Neutrophil (primary cell): ENCODE measurements at regions not wholly inside any gene's neighbourhood (a gene's known extent, or its start where the extent isn't known, plus 50 kb on each side); places are given as distances from the start of the nearest gene placed in this dataset.
"Not testable (repeated sequence)": the region's sequence is repeated elsewhere in the genome, so short reads cannot be mapped to it uniquely, and the experiment has no call there.

Experiments used
- H3K27ac ChIP-seq: fragments of 200-600 bp; sonication (generic); 2 replicates; pipeline ENCODE4 v1.5.1; 2016; ENCODE audit warnings: mild to moderate bottlenecking, moderate library complexity
- H3K27me3 ChIP-seq: fragments of 200-600 bp; sonication (generic); 2 replicates; pipeline ENCODE4 v1.6.0; 2016; ENCODE audit warnings: mild to moderate bottlenecking
- H3K36me3 ChIP-seq: fragments of 200-600 bp; sonication (generic); 2 replicates; pipeline ENCODE4 v1.5.1; 2017
- H3K4me1 ChIP-seq, 2 experiments: fragments of 200-600 bp in 1 of 2; sonication (generic) in 1 of 2; 1 replicate in 1 of 2; 2 replicates in 1 of 2; pipeline versions ENCODE4 v1.5.1 to v1.6.1; 2013 to 2016; ENCODE audit warnings: low read depth in 1 of 2, low read length in 1 of 2, mild to moderate bottlenecking in 1 of 2, moderate library complexity in 1 of 2; ENCODE audit not compliant: control insufficient read depth in 1 of 2, insufficient read depth in 1 of 2
- H3K4me3 ChIP-seq, 2 experiments: fragments of 200-600 bp in 1 of 2; sonication (generic) in 1 of 2; 1 replicate in 1 of 2; 2 replicates in 1 of 2; pipeline ENCODE4 v1.5.1; 2013 to 2016; ENCODE audit warnings: low read depth in 1 of 2, low read length in 1 of 2, mild to moderate bottlenecking in 1 of 2, moderate library complexity in 1 of 2
- H3K9me3 ChIP-seq: fragments of 200-600 bp; sonication (generic); 2 replicates; pipeline ENCODE4 v1.5.1; 2016
- TF ChIP-seq, protein P1 (sequence below): fragments of 200-600 bp; sonication (generic); IDR thresholded peaks from 2 replicates; pipeline ENCODE4 v1.5.1; 2016; ENCODE audit warnings: antibody characterized with exemption

DNA sequence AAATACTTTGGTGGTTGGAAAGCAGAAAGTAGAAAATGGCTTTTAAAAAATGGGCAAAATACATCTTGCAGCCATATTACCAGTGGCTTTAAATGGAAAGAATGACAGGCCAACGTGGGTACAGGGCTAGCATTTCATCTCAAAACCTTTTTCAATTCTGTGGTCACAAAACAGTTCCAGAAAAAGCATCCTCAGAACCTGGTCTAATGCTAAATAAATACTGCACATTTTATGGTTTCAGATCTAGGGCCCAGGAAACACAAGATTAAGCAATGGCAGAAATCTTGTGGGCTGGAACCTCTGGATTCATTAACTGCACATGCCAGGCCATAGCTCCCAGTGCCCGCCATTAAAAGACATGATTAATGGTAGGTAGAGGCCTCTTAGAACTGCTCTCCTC lies 470.2 kb upstream of the RASGRP1 start:
- Histone ChIP-seq H3K27me3 (no peaks in the 10 kb centered on the region), H3K9me3 (no peaks in the 10 kb centered on the region), H3K27ac (no peak overlapping the region), H3K4me3 (no peak overlapping the region), H3K36me3 (no peaks in the 10 kb centered on the region), H3K4me1 (no peaks in the 10 kb centered on the region)
- TF ChIP-seq, protein P1, sequence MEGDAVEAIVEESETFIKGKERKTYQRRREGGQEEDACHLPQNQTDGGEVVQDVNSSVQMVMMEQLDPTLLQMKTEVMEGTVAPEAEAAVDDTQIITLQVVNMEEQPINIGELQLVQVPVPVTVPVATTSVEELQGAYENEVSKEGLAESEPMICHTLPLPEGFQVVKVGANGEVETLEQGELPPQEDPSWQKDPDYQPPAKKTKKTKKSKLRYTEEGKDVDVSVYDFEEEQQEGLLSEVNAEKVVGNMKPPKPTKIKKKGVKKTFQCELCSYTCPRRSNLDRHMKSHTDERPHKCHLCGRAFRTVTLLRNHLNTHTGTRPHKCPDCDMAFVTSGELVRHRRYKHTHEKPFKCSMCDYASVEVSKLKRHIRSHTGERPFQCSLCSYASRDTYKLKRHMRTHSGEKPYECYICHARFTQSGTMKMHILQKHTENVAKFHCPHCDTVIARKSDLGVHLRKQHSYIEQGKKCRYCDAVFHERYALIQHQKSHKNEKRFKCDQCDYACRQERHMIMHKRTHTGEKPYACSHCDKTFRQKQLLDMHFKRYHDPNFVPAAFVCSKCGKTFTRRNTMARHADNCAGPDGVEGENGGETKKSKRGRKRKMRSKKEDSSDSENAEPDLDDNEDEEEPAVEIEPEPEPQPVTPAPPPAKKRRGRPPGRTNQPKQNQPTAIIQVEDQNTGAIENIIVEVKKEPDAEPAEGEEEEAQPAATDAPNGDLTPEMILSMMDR: no peak

DNA sequence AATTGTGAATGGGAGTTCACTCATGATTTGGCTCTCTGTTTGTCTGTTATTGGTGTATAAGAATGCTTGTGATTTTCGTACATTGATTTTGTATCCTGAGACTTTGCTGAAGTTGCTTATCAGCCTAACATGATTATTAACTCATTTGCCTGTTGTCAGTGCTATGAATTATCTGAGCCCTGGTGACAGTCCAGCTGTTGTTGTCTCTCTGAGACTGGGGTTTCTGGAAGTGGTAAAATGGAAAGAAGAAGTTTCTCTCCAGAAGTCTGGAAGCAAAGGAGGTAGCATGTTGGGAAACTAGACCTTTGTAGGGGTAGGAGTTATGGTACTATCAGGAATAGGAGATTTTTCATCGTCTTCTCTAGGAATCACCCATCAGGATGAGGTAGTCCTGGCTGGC lies 473.0 kb upstream of the RASGRP1 start:
- H3K27ac ChIP-seq, H3K27me3 ChIP-seq, H3K36me3 ChIP-seq, H3K4me1 ChIP-seq, H3K4me3 ChIP-seq, H3K9me3 ChIP-seq: not testable (repeated sequence)

GRCh38 chr15:39040861-39041260 lies 476.2 kb upstream of the RASGRP1 start:
- TF ChIP-seq, protein P1: no peak
- H3K27me3 ChIP-seq: no peaks in the 10 kb centered on the region

GRCh38 chr15:39041979-39042495 lies 477.4 kb upstream of the RASGRP1 start:
- Histone ChIP-seq H3K27ac (no peak overlapping the region), H3K9me3 (no peaks in the 10 kb centered on the region), H3K27me3 (no peaks in the 10 kb centered on the region), H3K4me3 (no peak overlapping the region), H3K36me3 (no peaks in the 10 kb centered on the region), H3K4me1 (no peaks in the 10 kb centered on the region)
- TF ChIP-seq, protein P1: no peak

More at GRCh38 chr15:39040861-39041260, 476.2 kb upstream of the RASGRP1 start:
- H3K36me3 ChIP-seq: no peaks in the 10 kb centered on the region
- H3K9me3 ChIP-seq: no peaks in the 10 kb centered on the region
- H3K4me1 ChIP-seq: no peaks in the 10 kb centered on the region
- no peak overlapping the region for H3K27ac ChIP-seq
- no peak overlapping the region for H3K4me3 ChIP-seq

- Histone ChIP-seq H3K4me3 (no peak overlapping the region), H3K36me3 (no peaks in the 10 kb centered on the region), H3K9me3 (no peaks in the 10 kb centered on the region), H3K27ac (no peak overlapping the region), H3K4me1 (no peaks in the 10 kb centered on the region), H3K27me3 (no peaks in the 10 kb centered on the region)
- TF ChIP-seq, protein P1: no peak
Measured at GRCh38 chr15:39051626-39052322, 487.2 kb upstream of the RASGRP1 start.

DNA sequence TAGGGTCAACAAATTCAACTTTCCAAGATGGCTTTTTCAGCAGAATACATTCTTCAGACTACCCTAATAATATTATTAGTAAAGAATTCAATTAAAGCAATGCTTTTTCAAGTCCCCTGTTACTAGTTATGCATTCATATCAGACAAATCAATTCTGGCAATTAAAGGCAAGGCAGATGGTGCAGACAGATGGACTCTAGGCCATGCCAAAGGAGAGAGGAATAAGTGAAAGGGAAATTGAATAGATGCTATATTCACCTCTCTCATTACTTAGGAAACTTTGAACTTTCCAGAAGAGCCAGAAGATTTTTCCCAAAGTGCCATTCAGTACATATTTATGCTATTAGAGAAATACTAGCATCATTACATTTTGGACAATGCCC lies 487.7 kb upstream of the RASGRP1 start:
- Histone ChIP-seq H3K36me3 (no peaks in the 10 kb centered on the region), H3K4me1 (no peaks in the 10 kb centered on the region), H3K27me3 (no peaks in the 10 kb centered on the region), H3K27ac (no peak overlapping the region), H3K9me3 (no peaks in the 10 kb centered on the region), H3K4me3 (no peak overlapping the region)
- TF ChIP-seq, protein P1: no peak
